CD4-positive, alpha-beta T cell treated with Interleukin-1 beta for 1 hour (primary cell): ENCODE measurements at regions not wholly inside any gene's neighbourhood (a gene's known extent, or its start where the extent isn't known, plus 50 kb on each side); places are given as distances from the start of the nearest gene placed in this dataset.
A peak's percentile ranks its signal among the peaks of the same experiment; 100 is the strongest.

ENCODE experiments used
- DNase-seq, 2 donors: peaks; one replicate each; pipeline ENCODE4 v3.0.0-alpha.2; 2020 to 2022

DNA sequence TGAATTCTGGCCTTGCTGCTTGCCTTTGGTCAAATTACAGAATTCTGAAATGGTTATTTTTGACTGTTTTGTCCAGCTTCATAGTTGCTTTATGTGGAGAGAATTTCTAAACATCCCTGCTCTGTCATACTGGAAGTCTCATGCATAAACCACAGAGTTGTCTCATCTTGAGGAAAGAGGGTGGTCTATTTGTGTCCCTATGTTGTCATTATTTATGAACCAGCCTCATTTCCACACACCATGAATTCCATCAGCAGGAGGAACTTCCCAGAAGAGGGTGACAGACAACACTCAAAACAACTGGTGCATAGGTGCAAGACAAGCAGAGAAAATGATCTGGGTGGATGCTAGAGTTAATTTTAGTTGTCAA is 525.8 kb upstream of the GOT2 start:
- DNase-seq, result no peak

DNA sequence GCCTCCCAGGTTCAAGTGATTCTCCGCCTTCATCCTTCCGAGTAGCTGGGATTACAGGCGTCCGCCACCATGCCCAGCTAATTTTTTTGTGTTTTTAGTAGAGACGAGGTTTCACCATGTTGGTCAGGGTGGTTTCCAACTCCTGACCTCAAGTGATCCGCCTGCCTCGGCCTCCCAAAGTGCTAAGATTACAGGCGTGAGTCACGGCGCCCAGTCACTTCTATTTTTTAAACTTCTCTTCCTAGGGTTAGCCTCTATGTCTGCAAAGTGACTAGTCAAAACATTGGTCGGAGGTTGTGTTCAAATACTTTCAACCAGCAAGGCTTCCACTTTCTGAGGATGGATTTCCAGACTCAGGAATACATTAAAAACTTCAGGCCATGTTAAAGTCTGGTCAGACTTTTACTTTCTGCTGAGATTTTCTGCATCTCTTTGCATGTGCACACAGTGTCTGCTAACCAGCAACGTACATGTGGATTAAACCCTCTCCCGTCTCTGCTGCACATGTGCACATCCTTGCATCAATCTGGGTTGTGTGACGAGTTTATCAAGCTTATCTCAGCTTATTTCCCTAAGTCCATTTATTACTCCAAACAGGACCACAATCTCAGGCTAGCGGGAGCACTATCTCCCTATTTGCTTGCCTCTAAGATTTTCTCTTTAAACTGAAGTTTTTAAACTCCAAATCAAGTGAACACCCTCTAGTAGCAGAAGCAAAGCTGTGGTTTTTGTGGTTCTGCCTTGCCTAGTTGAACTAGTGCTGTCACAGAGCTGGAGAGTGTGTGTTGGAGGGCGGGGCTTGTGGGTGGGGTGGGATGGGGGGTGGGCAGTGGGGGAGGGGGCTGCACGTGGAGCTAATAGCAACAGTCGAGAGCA is 525.2 kb upstream of the GOT2 start:
- DNase-seq, result peak; percentile 15

DNA sequence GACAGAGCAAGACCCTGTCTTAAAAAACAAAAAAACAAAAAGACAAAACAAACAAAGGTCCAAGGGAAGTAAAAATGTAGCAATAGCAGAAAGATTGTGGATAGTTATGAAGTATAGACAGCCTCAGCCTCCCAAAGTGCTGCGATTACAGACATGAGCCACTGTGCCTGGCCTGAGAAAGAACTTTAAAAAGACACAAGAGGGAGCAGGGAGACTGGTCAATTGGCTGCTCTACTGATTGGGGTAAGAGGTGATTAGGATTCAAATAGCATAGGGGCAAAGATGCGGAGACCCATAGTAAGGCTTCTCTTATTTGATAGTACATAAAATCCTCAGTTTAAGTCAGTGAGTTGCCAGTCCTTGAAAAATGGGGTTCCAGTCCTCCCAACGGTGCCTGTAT is 518.2 kb upstream of the GOT2 start:
- DNase-seq, result no peak

DNA sequence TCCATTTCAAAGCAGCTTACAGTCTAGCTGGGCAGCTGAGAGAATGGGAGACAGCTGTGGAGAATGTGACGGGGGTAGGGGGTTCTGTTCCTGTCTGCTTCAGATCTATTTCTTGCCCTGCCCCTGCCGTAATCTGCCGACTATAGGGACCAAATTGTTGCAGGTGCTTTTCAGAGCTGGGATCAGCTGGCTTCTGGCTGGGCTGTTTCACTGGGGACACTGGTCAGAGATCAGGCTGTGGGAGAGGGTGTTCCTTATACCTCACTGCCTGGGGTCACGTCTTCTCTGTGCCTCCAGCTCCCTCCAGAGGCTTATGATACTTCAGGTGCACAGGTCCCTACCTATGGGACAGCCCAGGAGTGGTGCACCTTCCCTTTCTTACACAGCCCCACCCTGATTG is 514.9 kb upstream of the GOT2 start:
- DNase-seq, result no peak

DNA sequence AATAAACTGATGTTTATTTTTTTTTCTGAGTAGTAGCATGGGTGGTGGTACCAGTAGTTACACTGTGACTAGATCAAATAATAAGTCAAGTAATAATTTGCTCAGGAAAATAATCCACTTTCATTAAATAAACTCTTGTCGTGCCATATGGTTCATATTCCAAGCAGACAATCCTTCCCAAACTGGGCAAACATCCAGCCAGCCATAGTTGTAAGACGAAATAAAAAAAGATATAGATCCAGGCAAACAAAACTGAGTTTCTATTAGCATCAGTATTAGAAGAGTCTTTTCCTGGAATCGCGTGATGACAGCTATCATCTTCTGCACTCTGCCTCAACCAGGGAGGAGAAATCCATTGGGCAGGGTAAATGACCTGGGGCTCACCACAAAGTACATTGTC is 508.4 kb upstream of the GOT2 start:
- no peak for DNase-seq

DNA sequence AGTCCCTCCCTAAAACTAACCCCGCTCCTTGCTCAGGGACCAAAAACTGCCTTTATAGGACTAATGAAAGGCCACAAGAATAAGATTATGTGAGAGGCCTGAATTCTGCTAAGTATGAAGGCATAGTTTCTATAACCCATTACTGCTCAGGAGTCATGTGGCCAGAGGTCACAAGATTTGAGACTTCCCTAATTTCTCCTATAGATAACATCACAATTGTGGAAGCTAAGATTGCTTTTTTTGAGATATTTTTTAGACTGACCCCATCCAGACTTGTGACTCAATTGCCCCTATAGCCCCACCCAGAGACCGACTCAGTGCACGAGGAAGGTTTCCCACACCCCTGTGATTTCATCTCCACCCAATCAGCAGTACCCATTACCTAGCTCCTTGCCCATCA is 504.1 kb upstream of the GOT2 start:
- DNase-seq, result no peak

DNA sequence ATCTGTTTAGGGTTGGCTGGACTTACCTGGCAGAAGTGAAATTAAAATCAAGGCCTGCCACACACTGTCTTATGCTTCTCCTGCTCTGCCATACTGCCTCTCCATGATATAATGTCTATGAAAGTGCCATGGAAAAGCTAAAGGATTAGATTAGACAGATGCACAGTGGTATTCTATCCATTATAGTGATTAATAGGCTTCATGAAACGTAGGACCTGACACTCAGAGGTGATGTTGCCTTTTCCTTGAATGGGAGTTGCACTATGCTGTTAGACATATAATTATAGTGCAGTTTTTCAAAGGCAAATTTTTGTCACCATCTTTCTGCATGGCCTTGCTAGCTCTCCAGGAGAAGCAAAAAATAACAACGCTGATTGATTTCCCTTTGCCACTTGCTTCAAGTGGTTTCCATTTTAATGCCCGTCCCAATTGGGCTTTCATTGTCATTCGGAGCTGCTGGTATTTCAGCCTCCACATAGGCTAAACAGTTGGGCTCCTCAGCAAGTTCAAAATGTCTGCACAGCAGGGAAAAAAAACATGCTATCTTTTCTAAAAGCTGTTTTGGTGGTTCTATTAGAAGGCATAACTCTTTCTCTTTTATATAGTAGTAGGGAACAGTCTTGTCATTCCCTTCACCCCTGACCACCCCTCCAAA is 502.8 kb upstream of the GOT2 start:
- DNase-seq, result no peak

DNA sequence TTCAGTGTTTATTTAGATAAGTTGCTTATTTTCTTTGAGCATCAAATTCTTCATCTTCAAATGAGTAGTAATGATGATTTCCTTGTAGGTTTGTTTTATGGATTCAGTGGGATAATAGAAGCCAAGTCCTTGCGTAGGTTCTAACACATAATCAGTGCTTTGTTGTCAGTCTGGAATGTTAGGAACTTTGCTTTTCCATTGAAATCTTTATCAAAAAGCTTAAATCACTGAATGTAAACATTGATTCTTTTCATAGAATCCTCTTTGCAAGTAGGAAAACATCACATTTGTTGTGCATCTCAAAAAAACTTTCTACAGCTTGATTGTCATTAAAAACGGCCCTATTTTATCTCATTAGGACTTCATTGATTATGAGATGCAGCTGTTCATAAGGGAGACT is 490.3 kb upstream of the GOT2 start:
- DNase-seq, result no peak

DNA sequence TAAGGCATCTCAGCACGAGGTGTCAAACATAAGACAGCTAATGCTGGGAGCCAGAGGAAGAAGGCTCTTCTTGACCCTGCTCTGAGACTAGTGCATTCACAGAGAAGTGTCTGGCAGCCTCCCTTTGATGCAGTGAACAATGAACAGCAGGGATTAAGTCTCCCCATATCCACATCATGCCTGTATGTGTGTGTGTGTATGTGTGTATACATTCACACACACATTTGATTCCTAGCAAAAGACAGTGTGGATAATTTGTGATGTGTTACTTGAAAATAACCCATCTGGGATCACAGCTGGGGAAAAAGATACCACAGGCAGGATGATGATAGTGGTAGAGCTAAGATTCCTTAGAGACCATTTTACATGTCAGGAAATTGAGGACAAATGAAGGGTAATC is 485.9 kb upstream of the GOT2 start:
- no peak for DNase-seq

DNA sequence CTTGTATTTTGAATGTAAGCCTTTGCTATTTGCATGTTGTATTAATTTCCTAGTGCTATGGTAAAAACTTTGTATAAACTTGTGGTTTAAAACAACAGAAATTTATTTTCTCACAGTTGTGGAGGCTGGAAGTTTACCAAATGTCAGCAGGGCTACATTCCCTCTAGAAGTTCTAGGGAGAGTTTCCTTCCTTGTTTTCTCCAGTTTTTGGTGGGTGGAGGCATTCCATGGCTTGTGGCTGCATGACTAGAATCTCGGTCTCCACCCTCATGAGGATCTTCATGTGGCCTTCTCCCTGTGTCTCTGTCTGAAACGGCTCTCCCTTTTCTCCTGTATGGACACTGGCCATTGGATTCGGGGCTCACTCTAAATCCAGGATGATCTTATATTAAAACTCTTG is 482.2 kb upstream of the GOT2 start:
- no peak for DNase-seq

DNA sequence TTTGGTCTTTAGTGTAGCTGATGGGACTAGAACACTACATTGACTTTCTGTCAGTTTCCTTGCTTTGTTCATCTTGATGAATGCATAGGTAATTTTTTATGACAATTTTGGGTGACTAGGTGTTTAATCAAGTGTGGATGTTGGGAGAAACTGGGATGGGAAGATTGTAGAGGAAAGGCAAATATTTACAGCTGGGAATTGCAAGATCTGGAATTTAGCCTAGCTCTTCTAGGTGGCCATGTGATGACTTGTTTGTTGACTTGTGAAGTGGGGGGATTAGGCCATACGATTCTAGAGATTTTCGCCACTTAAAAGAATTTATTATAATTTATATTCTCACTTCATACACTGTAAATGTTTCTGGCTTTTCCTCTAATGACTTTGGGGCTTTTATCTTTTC is 480.3 kb upstream of the GOT2 start:
- no peak for DNase-seq

DNA sequence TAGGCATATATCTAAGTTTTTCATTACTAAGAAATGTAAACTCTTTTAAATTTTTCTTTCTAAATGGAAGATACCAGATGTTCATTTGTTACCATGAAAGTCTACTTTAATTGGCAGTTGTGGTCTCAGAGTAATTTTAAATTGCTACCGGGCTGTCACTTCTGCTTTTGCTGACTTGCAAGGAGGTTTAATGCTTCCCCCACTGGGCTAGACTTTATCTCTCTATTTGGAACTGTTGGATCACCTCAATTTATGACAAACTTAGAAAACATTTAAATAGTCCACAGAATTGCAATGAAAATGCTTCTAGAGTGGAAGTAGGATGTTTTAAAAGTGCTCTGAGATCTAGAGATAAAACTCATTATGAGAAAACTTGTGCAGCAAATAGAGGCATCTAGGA is 479.8 kb upstream of the GOT2 start:
- no peak for DNase-seq

DNA sequence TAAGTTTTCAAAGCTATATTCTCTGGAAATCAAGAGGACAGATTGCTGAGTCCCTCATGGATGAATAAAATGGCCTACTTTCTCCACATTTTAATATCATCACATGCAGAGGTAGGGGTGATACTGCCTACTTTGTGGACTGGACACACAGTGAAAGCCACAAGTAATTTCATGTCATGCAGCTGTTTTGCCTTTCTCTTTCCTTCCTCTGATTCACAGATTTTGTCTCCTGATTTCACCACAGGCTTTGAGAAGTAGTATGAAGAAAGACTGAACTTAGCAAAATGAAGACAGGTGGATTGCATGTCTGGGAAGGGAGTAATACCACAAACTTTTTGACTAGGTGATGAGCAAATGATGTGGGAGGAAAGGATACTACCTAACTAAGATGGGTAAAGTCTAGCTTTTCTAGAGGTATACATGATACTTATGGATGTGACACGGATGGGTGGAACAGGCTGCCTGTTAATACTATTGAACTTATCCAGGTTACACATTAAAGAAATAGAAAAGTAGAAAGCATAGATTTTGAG is 478.4 kb upstream of the GOT2 start:
- DNase-seq, result no peak

DNA sequence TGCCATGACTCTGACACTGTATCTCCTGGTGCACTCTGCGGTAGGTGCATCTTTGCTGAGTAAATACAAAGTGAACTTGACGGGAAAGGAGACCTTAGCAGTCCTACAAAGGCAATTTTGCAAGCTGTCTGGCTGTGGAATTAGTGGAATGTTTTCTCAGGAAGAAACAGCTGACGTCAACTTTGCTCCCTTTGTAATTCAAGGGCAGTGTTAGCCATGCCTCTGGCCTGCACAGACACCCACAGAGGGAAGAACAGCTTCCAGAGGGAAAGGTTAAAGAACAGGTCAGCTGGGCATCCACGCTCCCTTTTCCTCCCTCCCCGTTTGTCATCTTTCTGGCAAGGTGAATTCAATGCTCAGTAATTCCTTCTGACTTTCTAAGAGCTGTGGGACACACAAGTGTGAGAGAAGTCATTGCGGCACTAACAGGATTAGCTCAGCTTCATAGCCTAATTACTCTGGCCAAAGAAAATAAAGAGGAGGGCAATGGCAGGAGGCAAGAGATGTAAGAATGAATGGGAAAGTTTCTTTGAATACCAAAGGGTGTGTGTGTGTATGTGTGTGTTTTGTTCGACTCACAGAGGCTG is 476.9 kb upstream of the GOT2 start:
- DNase-seq, result no peak

DNA sequence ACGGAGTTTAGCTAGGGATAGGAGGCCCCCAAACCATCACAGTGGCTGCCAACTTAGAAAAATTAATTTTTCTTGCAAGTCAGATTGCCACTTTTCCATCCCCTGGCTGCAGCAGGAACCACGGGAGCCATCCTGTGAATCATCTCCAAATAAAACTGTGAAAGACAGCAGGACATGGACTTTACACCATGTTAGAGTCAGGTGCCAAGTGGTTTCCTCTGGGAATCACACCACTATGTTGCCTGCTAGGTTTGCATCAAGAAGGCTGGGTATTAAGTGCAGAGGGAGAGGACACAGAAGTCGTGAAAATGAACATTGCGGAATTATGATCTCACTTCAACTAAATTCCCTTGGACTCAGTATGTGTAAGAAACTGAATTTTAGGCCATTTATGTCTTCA is 471.3 kb upstream of the GOT2 start:
- no peak for DNase-seq

DNA sequence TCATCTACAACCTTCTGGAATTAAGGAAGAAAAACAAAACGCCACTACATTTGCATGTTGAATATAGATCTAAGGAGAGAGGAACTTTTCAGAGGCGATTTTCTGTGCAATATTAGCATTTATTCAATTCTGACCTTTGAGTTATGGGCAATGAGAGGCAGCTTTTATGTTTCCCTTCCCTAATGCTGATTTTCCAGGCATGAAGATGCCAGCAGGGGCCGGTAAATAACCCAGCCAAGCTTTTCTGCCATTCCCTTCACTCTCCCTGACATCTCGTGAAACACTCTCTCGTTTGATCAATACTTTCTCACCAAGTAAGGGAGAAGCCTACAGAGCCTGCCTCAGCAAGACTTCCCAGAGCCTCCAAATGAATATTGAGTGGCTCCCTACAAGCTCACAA is 470.5 kb upstream of the GOT2 start:
- DNase-seq, result no peak

DNA sequence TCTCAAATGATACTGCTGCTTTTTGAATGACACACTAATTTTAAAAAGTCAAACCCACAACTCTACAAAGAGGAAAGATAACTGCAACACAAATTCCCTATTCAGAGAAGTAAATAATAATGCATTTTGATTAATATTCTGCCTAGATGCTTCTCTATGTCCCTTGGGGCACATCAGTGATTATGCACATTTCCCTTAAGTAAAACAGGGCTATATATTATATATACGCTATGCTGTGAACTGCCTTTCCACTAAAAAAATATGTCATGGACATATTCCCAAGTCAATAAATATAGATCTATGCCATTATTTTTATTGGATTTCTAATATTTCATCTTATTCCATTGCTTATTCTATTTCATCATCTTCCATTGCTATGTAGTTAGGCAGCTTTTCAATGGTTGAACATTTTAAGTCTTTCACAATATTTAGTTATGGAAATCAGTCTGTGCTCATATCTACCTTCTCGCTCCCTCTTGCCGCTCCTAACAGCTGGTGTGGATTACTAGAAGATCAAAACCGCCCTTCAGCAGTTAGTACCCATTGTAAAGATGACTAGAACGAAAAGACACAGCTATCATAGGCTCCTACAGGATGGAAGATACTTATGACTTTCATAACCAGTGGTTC is 468.2 kb upstream of the GOT2 start:
- DNase-seq, result no peak

DNA sequence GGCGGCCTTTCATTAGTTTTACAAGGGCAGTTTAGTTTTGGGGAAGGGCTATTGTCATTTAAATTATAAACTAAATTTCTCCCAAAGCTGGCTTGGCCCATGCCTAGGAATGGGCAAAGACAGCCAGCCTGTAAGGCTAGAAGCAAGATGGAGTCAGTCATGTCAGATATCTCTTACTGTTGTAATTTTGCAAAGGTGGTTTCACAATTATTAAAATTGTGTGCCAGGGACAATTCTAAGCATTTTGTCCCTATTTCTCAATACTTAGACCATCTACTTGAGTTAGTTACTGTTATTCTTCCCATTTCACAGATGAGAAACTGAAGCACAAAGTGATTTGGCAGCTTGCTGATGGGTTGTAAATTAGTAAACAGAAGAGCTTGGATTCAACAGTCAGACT is 467.7 kb upstream of the GOT2 start:
- DNase-seq, result no peak

DNA sequence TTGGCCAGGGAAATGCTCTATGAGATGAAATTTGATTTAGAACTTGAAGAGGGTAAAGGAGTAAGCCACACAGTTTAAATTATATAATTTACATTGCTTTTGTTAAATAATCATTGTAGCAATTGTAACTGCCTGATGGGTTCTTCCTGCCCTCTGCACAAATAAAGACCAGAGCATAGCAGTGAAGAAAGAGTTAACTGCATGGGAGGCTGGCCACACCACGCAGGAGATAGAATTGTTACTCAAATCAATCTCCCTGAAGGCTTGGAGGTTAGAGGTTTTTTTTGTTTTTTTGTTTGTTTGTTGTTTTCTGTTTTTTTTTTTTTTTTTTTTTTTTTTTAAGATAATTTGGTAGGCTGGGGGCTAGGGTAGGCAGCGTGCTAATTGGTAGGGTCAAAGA is 467.0 kb upstream of the GOT2 start:
- no peak for DNase-seq

DNA sequence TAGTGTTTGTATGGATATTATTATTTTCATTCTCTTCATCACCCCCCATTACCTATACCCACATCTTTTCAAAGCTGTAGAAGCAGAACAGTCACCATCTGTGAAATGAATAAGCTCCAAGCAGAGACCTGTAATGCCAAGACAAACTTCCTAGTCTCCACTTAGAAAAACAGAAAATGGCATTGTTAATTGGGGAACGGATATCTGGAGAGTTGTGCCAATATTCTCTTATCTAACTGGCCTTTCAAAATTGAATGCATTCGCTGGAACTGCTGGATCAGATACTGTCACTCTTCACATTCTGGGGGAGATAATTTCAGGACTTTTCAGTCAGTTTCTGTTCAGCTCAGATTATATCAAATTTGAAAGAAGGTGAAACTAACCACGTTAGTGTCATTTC is 464.4 kb upstream of the GOT2 start:
- no peak for DNase-seq

DNA sequence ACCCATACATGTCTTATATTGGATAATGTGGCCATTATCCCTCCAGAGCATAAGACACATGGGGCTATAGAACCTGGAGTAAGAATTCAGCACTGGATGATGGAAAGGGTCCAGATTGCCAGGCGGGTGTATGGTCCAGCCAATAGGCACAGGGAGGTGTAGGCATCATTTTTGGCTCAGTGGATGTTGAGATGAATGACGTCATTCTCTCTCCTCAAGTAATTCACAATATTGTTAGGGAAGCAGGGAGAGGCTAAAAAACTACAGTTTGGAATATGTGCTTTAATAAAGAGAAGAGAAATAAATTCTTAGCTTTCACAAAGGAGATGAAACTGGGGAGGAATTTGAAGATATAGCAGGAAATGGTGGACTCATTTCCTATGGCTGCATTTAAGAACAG is 461.1 kb upstream of the GOT2 start:
- no peak for DNase-seq

DNA sequence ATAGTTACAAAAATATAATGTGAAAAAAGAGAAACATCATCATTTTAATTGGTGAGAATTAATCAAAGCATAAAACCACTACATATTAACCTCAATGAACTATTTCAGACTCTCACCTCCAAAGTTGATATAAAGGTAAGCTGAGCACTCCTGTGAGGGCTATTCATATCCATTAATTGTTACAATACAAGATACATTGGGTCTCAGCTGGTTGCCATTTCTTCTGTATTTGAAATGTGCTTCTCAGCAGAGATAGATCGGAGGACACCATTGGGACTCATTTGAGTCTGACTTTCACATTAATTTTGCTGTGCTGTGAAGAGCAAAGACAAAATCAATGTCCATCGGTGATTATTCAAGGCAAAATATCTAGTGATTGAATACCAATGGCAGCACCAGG is 459.5 kb upstream of the GOT2 start:
- no peak for DNase-seq

DNA sequence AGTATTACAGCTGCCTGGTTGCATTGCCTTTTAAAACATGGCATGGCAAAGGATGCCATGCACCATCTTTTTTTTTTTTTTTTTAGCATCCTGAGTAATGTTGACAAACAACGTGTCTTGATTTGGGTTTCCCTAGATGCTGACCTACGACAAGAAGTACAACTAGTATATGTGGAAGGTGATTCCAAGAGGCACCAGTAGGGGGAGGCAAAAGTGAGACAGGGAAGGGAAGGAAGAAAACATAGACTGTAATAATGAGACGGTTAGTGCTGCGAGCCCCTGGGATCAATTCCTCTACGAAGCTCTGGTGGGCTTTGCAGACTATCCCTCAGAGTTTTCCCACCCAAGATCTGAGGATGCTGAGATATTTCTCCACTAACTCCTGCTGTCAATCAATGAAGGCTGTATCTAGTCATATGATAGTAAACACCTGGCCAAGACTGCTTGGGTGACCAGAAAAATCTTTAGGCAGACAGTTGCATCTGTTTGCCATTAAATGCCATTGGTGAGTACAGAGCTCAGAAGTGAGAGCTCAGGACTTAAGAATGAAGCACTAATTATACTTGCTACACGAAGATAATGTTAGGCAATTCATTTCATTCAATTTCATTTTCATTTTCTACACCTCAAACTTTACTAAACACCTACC is 458.6 kb upstream of the GOT2 start:
- DNase-seq, result no peak
